Activated gamma-delta T cell treated with anti-CD3 and anti-CD28 coated beads, Interleukin-2, amount 50 U/mL, for 16 hours (primary cell): ENCODE measurements at regions not wholly inside any gene's neighbourhood (a gene's known extent, or its start where the extent isn't known, plus 50 kb on each side); places are given as distances from the start of the nearest gene placed in this dataset.
"Not testable (repeated sequence)": the region's sequence is repeated elsewhere in the genome, so short reads cannot be mapped to it uniquely, and the experiment has no call there.

Experiments
- DNase-seq: peaks from one replicate; pipeline ENCODE4 v3.0.0-alpha.2; 2020; ENCODE audit warnings: low read depth

- no peak for DNase-seq
Measured at GRCh38 chr7:35971133-35971891, 170.5 kb downstream of the SEPTIN7 start.

GRCh38 chr7:35975851-35976454 is 175.1 kb downstream of the SEPTIN7 start:
- DNase-seq = peak; percentile 46

DNA sequence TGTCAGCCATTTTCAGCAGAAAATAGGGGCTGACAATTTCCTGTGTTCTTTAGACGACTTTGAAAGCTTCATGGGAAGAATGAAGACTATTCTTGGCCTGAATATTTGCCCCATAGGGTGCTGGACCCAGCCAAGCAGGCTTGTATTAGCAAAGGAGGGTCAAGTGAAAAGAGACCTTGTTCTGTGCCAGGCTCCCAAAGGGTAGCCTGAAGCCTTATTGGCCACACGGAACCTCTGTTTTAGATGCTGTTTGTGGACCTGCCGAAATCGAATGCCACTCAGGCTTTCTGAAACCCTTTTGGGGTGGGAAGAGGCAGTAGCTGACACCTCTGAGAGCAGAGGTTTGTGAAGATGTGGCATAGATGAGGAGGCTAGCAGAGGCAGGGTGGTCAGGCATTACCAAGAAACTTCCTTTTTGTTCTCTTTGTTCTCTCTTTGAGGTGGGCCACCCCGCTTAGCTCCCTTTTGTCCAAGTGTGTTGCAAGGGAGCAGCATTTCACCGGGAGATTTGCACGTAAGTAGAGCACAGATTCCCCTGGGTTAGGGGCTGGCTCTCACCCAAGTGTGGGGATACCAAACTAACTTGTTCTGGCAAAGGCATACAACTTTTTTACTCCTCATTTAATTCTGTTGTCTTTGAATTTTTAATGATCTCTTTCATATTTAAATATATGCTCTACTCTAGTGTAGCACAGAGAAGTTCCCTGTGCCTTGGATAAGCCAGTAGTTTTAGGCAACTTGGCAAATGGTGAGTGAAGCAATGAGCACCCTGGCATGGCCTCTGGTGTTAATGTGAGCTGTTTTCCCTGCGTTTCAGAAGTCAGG is 174.0 kb upstream of the EEPD1 start:
- not testable (repeated sequence) for DNase-seq

DNA sequence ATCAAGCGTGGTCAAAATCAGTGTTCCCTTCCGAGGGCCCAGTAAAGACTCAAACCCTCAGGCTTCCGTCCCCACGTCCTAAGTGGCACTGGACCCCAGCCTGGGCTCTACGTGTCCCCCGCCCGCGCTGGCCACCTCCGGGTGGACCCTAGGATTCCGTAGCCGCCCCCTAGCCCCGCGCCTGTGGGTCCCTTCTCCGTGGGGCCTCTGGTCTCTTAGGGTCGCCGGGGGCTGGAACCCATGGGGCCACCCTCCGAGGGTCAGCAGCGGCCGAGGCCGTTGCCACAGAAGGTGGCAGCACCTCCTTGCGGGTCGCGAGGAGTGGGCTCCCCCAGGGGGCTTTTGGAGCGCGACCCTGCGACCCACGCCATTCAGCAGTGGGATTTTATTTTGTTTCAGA is 170.5 kb upstream of the EEPD1 start:
- DNase-seq = no peak

DNA sequence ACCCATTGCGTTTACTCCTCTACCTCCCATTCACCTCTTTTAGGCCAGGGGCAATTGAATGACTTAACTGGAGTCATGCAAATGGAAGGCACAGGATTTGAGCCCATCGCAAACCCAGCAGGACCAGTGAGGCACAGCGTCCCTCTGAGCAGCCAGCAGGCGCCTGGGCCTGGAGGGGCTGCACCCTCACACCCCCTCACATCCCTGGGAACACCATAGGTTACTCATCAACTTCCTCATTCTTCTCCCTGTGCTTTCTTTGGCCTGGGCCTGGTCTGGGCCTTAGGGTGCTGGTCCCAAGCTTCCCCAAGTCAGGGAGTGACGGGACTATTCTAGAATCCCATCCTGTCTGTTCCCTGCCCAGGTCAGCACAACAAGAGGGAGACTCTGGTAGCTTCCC is 169.4 kb upstream of the EEPD1 start:
- no peak for DNase-seq

DNA sequence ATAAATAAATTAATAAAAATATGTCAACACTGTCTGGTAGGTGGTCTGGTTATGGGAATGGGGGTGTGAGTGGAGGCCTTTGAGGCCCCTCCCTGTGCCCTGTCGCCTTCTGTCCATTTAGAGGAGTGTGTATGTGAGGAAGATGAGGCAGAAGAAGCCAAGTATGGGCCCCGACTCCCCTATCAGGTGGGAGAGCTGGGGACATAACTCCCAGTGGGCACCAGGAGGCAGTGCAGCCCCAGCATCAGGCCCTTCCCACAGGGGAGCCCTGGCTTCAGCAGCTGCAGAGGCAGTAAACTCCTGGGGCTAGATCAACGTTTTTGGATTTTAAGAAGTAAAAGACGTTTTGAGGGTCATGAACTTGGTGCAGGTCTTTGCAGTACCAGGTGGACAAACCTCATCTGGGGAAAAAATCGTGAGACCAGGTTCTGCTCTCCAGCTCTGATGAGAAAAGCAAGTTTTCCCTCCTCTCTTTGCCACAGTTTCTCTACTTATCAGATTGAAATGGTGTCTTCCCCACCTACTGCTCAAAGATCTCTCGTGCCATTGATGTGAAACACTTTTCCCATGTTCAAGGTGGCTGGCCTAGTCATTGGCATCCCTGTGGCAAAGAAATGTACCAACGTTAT is 167.8 kb upstream of the EEPD1 start:
- peak; percentile 57 for DNase-seq

DNA sequence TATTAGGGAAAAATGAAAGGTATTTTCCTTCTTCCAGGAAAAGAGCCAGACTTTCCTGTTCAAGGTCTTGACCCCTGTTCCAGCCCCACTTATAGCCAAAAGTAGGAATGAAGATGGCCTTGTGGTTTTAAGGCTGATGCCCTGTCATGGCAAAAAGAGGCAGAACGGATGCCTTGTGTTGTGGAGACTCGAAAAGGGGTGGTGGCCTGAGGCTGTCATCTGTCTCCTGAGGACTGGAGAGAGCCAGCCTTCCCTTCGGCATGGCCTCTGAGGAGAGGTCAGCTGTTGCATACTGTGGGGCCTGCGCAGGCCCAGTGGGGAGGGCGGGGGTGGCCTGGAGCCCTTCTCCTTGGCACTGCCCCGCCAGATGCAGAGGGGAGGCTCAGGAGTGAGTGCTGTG is 166.0 kb upstream of the EEPD1 start:
- DNase-seq = no peak

DNA sequence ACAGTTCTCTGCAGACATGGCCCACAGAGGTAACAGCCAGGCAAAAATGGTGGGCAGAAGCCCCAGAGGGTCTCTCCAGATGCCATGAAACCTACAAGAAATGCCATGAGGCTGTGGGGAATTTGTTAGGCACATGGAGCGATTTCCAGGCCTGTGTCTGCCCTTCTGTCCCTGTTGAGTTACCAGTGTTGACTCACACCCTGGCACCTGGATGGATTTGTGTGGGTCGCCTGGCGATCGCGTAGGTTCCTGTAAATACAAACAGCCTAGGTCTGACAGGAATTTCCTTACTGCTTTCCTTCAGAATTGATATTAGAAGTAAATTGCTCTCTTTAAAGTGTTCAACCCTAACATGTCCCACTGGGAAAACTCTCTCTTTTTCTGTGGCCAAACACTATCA is 164.9 kb upstream of the EEPD1 start:
- no peak for DNase-seq

DNA sequence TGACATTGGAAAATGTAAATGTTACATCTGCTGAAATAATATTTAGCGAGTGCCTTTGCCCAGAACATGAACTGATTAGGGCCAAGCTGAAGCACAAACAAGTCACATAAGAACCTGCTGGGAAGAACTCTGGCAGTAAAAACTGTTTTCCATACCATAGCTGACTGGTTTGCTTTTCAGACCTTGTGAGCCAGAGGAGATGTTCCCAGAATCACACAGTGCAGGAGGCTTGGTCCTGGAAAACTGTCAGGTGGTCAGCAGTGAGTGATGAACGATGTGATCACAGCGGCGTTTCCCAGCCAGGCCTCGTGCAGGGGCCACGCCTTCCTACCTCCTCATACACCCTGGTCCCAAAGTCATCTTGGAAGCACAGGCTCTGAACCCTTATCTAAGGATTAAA is 164.2 kb upstream of the EEPD1 start:
- DNase-seq = no peak

DNA sequence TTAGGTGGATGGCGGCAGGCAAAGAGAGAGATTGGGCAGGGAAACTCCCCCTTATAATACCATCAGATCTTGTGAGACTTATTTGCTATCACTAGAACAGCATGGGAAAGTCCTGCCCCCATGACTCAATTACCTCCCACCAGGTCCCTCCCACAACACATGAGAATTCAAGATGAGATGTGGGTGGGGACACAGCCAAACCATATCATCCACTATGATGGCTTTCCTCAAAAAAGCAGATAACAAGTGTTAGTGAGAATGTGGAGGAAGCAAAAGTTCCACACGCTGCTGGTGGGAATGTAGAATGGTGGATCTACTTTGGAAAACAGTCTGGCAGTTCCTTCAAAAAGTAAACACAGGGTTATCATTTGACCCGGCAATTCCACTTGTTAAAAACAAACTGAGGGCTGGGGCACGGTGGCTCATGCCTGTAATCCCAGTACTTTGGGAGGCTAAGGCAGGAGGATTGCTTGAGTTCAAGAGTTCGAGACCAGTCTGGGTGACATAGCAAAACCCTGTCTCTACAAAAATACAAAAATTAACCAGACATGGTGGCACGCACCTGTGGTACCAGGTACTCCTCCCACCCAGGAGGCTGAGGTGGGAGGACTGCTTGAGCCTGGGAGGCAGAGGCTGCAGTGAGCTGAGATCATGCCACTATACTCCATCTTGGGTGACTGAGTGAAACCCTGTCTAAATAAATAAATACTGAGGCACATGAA is 161.4 kb upstream of the EEPD1 start:
- DNase-seq = no peak

DNA sequence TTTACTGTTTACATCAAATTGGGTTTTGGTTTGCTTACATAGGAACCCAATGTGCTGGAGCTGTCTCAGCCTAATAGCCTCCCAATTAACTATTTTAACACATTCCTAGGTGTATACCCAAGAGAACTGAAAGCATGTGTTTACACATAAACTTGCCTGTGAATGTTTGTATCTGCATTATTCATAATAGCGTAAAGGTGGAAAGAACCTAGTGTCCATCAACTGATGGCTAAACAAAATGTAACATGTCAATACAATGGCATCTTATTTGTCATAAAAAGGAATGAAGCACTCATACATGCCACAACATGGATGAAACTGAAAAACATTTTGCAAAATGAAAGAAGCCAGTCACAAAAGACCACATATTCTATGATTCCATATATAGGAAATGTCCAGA is 160.6 kb upstream of the EEPD1 start:
- DNase-seq = no peak

DNA sequence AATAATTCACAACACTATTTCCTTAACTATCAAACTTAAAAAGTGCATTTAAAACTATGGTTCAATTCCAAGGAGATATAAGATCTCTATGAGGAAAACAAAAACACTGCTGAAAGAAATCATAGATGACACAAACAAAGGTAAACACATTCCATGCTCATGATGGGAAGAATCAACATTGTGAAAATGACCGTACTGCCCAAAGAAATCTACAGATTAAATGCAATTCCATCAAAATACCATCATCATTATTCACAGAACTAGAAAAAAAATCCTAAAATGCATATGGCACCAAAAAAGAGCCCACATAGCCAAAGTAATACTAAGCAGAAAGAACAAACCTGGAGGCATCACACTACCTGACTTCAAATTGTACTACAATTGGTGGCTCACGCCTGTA is 159.9 kb upstream of the EEPD1 start:
- DNase-seq = no peak

- no peak for DNase-seq
Measured at GRCh38 chr7:35993676-35994606, 159.1 kb upstream of the EEPD1 start.

DNA sequence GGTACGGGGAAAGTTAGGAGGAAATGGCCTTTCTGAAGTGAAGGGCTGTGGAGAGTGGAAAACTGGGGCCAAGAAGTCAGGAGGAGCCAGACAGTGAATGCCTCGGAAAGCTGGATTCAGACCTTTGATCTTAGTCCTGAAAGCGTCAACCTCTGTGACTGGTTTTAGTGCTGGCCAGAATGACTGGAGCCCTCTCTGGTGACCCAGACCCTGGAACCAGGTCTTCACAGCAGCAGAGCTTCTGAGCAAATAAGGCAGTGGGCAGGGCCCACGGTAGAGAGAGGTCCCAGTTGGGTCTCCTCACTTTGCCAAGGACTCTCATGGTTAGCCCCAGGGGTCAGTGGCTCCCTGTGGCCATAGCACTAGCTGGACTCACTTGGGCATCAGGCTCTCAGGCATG is 157.7 kb upstream of the EEPD1 start:
- no peak for DNase-seq

GRCh38 chr7:35998481-35998880 is 154.6 kb upstream of the EEPD1 start:
- DNase-seq = no peak

- DNase-seq = no peak
Measured at GRCh38 chr7:36001546-36001945, 151.5 kb upstream of the EEPD1 start.

DNA sequence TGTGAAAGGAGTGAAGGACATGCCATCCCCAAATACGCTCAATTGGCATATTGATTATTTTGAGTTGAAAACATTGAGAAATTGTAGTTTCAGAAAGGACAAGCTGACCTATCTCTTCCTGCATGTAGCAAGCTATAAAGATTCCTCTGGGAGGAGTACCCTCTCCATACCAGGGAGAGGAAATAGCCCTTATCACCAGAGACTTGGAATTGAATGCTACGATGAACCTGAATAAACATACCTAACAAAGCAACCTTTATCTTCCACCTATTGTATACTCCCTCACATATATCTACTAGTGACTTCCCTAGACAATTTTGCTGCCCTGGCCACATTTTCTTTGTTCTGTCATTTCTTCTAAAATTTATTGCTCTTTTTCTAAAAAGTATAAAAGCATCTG is 150.2 kb upstream of the EEPD1 start:
- no peak for DNase-seq

DNA sequence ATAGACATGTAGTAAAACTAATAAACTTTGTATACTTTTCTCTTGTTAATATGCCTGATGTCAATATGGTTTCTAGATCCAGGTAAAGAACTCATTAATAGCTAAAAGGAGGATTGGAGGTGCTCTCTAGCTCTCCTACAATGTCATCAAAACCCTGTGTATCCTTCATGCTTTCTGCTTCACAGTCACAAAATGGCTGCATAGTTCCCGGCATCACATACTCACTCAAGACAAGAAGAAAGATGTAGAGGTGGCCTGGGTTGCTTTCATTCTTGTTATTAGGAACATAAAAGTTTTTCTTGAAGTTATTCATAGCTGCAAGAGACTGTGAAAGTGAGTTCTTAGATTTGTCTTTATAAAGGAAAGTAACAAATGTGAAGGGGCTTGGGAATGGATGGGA is 149.7 kb upstream of the EEPD1 start:
- no peak for DNase-seq

DNA sequence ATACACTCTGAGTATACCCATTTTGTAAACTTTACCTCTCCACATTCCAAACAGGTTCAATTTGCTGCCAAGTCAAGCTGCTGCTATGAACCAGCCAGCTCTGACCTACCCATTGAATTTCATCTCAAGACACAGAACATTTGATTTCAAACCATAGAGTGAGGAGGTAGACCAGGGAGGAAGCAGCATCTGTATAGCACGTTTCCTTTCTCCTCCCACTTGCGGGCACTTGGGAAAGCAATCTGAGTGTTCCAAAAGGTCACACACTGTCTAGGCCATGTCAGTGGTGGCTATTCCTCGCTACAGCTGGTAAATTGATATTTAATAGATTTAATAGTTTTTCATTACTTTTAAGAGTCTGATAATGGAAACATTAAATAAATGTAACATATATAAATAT is 147.8 kb upstream of the EEPD1 start:
- no peak for DNase-seq

GRCh38 chr7:36005876-36006275 is 147.2 kb upstream of the EEPD1 start:
- DNase-seq = no peak
